Activated CD4-positive, alpha-beta T cell treated with anti-CD3 and anti-CD28 coated beads, Interleukin-2, amount 10 ng/mL, durations not matched to agents 7 days and 5 days (primary cell): ENCODE measurements at regions not wholly inside any gene's neighbourhood (a gene's known extent, or its start where the extent isn't known, plus 50 kb on each side); places are given as distances from the start of the nearest gene placed in this dataset.

ENCODE experiments used
- CTCF ChIA-PET: fragments of 350-600 bp; sonication (Branson Sonifier 250); formaldehyde crosslinking; loops from one replicate; lab custom pipeline; 2021; ENCODE audit warnings: antibody characterized with exemption; lab: Charles Lee
- POLR2A ChIA-PET: fragments of 350-600 bp; sonication (Branson Sonifier 250); formaldehyde crosslinking; loops from one replicate; lab custom pipeline; 2021; ENCODE audit warnings: antibody characterized with exemption; lab: Charles Lee
- DNase-seq: peaks from one replicate; pipeline ENCODE4 v3.0.0-alpha.2; 2020
- H3K27ac Mint-ChIP-seq: one replicate; pipeline ENCODE4 v1.8.0; 2021; ENCODE audit warnings: mild to moderate bottlenecking, moderate library complexity, mixed read lengths
- H3K27me3 Mint-ChIP-seq: one replicate; pipeline ENCODE4 v1.8.0; 2021; ENCODE audit warnings: mixed read lengths
- H3K36me3 Mint-ChIP-seq: one replicate; pipeline ENCODE4 v1.8.0; 2021; ENCODE audit warnings: low read depth, mixed read lengths
- H3K4me1 Mint-ChIP-seq: one replicate; pipeline ENCODE4 v1.8.0; 2021; ENCODE audit warnings: mixed read lengths
- H3K4me3 Mint-ChIP-seq: one replicate; pipeline ENCODE4 v1.8.0; 2021; ENCODE audit warnings: mild to moderate bottlenecking, moderate library complexity, mixed read lengths
- H3K9me3 Mint-ChIP-seq: one replicate; pipeline ENCODE4 v1.8.0; 2021; ENCODE audit warnings: mixed read lengths

DNA sequence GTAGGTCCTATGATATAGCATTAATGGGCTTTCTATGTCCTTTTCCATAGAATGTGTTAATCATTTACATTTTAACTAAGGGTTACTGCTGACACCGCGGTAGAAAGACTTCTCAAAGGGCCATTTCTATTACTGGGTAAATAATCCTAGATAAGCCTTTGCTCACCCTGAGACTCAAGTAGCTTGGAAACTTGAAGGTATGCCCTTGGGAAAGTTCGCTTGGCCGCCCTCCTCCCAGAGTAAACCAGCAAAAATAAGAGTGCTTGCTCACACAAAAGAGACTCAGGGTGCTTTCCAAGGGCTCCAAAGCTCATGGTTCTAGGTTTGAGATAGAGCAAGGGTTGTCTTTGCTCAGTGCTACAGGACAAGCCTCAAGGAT, 85.8 kb upstream of the TMPRSS2 start:
- ChIA-PET POLR2A (no interaction called here), CTCF (no interaction called here)
- no peak for DNase-seq
- no peak overlapping the region for H3K4me3 Mint-ChIP-seq
- H3K4me1 Mint-ChIP-seq, result no peaks in the 10 kb centered on the region
- H3K9me3 Mint-ChIP-seq, result no peaks in the 10 kb centered on the region
- no peak overlapping the region for H3K27ac Mint-ChIP-seq
- H3K27me3 Mint-ChIP-seq, result peaks cover 2% of the 10 kb centered on the region
- no peaks in the 10 kb centered on the region for H3K36me3 Mint-ChIP-seq

DNA sequence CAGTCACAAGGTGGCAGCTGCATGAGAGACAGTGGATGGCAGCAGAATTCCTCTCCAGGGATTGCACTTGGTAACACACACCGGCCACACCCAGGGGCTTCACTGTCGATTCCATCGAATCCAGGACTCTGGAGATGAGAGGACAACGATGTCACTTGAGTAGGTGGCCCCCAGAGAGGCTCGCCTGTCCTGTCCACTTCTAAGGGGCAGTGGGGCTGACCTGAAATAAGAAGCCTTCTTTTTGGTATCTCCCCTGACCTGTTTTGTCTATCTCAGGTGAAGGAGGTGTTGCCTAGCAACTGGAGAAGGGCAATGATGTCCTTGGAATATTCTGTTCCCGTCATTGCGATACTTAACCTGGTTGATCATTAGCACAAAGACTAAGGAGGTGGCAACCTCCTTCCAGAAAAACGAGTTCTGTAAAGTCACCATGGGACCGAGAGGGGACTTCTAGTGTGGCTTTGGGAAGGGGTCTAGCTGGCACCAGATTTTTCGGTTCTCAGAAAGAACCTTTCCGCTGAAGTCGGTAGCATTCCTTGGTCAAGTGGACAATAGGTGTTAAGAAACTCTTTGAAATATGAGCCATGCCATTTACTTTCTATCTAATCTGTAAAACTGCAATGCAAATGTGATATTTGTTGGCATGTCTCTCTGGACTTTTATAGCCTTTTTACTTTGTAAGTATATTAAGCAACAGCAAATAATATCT, 85.2 kb upstream of the TMPRSS2 start:
- Mint-ChIP-seq H3K4me3 (no peak overlapping the region), H3K27ac (no peak overlapping the region), H3K4me1 (no peaks in the 10 kb centered on the region), H3K27me3 (peaks cover 2% of the 10 kb centered on the region), H3K9me3 (no peaks in the 10 kb centered on the region), H3K36me3 (no peaks in the 10 kb centered on the region)
- ChIA-PET POLR2A (no interaction called here), CTCF (no interaction called here)
- DNase-seq, result no peak

DNA sequence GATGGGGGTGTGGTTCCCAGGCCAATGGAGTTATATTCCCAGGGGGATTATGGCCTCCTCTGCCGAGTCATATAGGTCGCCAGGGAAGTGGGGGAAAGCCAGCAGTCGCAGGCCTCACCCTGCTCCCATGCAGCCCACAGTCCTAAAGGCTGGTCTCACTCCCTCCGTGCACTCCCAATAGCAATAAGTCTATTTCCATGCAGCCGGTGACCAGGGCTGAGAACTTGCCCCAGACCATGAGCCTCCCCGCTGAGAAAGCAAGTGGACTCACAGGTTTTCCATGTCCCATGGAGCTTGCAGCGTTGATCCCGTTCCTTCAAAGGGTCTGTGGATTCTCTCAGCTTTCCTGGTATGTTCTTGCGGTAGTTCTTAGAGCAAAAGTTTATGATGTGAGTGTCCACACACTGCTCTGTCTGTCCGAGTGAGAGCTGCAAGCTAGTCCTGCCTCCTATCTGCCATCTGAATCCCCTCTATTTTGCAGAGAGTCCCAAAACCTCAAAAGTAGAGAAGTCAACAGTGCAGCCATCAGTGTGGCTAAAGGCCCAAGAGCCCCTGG, 81.7 kb upstream of the TMPRSS2 start:
- Mint-ChIP-seq H3K36me3 (no peaks in the 10 kb centered on the region), H3K27ac (no peak overlapping the region), H3K4me1 (no peaks in the 10 kb centered on the region), H3K4me3 (no peak overlapping the region), H3K9me3 (no peaks in the 10 kb centered on the region), H3K27me3 (peaks cover 8% of the 10 kb centered on the region)
- POLR2A ChIA-PET, result no interaction called here
- CTCF ChIA-PET, result interaction anchor here (1.0 kb wide), 1 partner anchor 12 kb away, joined by 4 read pairs; no protein-coding TSS in a partner anchor
- DNase-seq, result no peak

DNA sequence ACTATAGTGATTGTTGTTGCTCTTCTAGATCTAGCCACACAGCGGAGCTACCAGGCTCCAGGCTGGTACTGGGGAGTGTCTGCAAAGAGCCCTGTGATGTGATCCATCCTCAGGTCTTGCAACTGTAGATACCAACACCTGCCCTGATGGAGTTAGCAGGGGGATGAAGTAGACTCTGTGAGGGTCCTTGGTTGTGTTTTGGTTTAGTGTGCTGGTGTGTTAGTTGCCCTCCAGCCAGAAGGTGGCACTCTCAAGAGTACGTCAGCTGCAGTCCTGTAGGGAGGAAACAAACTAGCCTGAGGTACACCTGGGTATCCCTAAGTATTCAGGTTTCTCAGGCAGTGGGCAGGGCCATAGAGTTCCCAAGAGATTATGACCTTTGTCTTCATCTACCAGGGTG, 81.2 kb upstream of the TMPRSS2 start:
- Mint-ChIP-seq H3K4me3 (no peak overlapping the region), H3K9me3 (no peaks in the 10 kb centered on the region), H3K36me3 (no peaks in the 10 kb centered on the region), H3K27ac (no peak overlapping the region), H3K4me1 (no peaks in the 10 kb centered on the region), H3K27me3 (peaks cover 8% of the 10 kb centered on the region)
- ChIA-PET CTCF (interaction anchor here (1.0 kb wide), 1 partner anchor 12 kb away, joined by 4 read pairs; no protein-coding TSS in a partner anchor), POLR2A (no interaction called here)
- no peak for DNase-seq

DNA sequence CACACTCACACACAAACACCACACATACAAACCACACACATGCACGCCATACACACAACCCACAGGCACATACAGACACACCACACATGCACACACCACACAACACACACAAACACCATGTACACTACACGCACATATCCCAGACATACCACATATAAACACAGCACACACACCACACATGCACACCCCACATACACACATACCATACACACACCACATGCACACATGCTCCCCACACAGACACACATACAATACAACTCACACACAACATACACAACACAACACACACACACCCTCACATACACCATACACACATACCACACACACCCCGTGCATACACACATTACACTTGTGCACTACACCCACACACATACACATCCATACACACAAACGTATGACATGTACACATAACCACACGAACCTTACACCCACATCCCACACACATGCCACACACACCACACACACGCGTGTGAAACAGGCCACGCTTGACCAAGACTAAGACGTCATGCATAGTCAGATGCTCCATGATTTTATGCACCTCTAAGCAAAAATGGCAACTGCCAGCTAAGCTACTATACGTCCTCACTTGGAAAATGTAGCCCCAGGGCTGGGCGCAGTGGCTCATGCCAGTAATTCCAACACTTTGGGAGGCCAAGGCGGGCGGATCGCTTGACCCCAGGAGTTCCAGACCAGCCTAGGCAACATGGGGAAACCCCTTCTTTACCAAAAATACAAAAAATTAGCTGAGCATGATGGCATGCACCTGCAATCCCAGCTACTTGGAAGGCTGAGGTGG, 77.4 kb upstream of the TMPRSS2 start:
- no peaks in the 10 kb centered on the region for H3K36me3 Mint-ChIP-seq
- H3K27me3 Mint-ChIP-seq, result peaks cover 7% of the 10 kb centered on the region
- H3K4me3 Mint-ChIP-seq, result no peak overlapping the region
- H3K27ac Mint-ChIP-seq, result no peak overlapping the region
- ChIA-PET POLR2A (no interaction called here), CTCF (no interaction called here)
- no peaks in the 10 kb centered on the region for H3K4me1 Mint-ChIP-seq
- H3K9me3 Mint-ChIP-seq, result no peaks in the 10 kb centered on the region
- no peak for DNase-seq

DNA sequence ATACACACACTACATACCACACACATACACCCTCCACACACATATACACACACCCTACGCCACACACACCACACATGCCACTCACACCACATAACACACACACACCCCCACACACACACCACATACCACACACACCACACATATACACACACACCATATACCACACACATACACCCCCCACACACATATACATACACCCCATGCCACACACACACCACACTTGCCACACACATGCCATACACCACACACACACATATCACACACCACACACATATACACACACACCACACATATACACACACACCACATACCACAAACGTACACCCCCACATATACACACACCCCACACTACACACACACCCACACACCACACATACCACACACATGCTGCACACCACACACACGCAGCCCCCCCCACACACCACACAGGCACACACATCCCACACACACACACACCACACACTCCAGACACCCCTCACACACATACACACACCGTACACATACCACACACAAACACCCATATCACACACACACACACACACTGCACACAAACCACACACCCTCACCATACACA, 76.7 kb upstream of the TMPRSS2 start:
- Mint-ChIP-seq H3K4me3 (no peak overlapping the region), H3K27me3 (peaks cover 7% of the 10 kb centered on the region), H3K4me1 (no peaks in the 10 kb centered on the region), H3K36me3 (no peaks in the 10 kb centered on the region), H3K27ac (no peak overlapping the region), H3K9me3 (no peaks in the 10 kb centered on the region)
- CTCF ChIA-PET, result no interaction called here
- DNase-seq, result no peak
- POLR2A ChIA-PET, result no interaction called here

DNA sequence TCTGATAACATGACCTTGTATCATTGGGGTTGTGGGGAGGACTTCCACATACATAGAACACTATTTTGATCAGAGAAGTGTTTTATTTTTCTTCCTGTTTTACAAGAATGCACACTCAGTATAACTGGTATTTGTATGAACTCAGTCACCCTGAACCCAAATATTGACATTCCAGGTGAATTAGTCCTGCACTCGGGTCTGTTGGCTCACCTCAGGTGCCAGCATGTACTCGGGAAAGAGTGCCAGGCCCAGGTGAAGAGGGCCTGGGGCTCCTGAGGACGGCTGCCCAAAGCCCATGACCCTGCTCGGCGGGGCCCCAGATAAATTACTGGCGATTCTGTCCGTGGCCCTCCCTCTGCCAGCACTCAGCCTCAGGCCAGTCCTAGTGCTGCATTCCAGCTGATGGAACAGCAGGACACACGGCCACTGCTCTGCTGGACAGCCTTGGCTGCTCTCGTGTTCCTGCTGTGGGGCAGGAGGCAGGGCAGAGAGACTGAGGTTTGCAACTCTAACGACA, 75.4 kb upstream of the TMPRSS2 start:
- Mint-ChIP-seq H3K27ac (no peak overlapping the region), H3K36me3 (no peaks in the 10 kb centered on the region), H3K4me1 (no peaks in the 10 kb centered on the region), H3K27me3 (peaks cover 7% of the 10 kb centered on the region), H3K9me3 (no peaks in the 10 kb centered on the region), H3K4me3 (no peak overlapping the region)
- POLR2A ChIA-PET, result no interaction called here
- CTCF ChIA-PET, result no interaction called here
- DNase-seq, result no peak

DNA sequence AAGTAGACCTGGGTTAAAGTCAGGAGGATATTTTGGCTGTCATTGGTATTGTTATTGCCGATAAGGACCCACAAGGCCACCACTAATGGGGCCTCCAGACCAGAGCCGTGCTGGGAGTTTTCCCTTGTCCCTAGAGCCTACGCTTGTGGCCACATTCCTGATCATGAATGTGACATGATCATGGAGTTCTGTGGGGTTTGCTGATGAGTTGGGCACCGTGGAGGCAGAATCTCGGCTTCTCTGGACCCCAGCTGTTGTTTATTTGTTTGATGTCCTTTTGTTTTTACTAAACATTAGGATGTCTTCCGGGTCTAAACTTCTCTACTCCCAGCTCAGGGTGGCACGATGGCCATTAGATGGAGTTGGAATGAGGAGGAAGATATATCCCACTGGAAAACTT, 74.9 kb upstream of the TMPRSS2 start:
- no peak overlapping the region for H3K4me3 Mint-ChIP-seq
- CTCF ChIA-PET, result no interaction called here
- peaks cover 3% of the 10 kb centered on the region for H3K9me3 Mint-ChIP-seq
- no peaks in the 10 kb centered on the region for H3K4me1 Mint-ChIP-seq
- no peak for DNase-seq
- no peaks in the 10 kb centered on the region for H3K36me3 Mint-ChIP-seq
- no peak overlapping the region for H3K27ac Mint-ChIP-seq
- POLR2A ChIA-PET, result no interaction called here
- peaks cover 9% of the 10 kb centered on the region for H3K27me3 Mint-ChIP-seq

DNA sequence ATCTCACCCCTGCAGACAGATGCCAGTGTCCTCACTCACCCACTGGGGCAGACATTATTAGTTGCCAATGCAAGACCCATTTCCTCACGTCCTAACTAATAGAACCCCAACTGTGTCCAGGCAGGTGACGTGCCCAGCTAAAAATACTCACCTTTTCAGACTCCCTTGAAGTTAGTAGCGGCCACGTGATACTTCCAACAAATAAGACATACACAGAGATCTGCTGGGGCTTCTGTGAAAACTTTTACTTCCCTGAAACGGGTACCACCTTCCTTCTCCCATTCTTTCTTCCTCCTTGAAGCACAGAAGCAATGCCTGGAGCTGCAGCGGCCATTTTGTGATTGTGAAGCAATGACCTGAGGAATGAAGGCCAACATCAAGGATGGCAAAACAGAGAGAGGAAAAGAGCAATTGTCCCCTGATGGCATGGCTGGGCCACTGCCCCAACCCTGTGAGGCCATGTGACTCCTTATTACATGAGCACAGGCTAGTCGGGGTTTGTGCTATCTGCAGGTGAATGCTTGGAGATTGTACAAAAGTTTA, 74.4 kb upstream of the TMPRSS2 start:
- Mint-ChIP-seq H3K36me3 (no peaks in the 10 kb centered on the region), H3K4me3 (no peak overlapping the region), H3K9me3 (peaks cover 3% of the 10 kb centered on the region), H3K27ac (no peak overlapping the region), H3K4me1 (no peaks in the 10 kb centered on the region), H3K27me3 (peaks cover 9% of the 10 kb centered on the region)
- POLR2A ChIA-PET, result no interaction called here
- CTCF ChIA-PET, result no interaction called here
- no peak for DNase-seq

DNA sequence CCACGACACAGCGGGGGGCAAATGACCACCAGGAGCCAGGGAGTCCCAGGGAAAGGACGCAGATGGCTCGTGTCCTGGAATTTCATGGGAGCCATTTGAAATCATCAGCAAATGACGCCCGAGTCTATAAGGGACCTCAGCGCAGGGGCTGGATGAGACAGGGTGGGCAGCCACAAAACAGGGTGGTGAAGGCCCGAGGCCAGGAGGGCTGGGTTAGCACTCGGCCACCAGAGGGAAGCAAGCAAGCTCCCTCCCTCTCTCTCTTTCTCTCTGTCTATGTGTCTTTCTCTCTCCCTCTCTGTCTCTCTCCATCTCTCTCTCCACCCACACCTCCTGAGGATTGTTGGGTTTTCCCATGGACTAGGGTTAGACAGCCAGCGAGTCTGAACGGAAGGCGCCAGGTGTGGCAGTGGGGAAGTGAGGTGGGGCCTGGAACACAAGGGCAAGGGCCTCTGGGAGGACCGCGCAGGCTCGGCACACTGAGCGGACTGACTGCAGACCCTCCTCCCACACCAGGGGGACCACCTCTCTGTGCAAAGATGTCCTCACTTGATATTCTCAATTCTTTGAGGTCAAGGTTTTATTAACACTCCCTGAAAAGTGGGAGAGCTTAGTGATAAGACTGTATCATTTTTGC, 73.8 kb upstream of the TMPRSS2 start:
- ChIA-PET POLR2A (no interaction called here), CTCF (no interaction called here)
- Mint-ChIP-seq H3K4me1 (no peaks in the 10 kb centered on the region), H3K36me3 (no peaks in the 10 kb centered on the region), H3K9me3 (peaks cover 5% of the 10 kb centered on the region), H3K27me3 (peaks cover 3% of the 10 kb centered on the region), H3K4me3 (no peak overlapping the region), H3K27ac (no peak overlapping the region)
- DNase-seq, result no peak

DNA sequence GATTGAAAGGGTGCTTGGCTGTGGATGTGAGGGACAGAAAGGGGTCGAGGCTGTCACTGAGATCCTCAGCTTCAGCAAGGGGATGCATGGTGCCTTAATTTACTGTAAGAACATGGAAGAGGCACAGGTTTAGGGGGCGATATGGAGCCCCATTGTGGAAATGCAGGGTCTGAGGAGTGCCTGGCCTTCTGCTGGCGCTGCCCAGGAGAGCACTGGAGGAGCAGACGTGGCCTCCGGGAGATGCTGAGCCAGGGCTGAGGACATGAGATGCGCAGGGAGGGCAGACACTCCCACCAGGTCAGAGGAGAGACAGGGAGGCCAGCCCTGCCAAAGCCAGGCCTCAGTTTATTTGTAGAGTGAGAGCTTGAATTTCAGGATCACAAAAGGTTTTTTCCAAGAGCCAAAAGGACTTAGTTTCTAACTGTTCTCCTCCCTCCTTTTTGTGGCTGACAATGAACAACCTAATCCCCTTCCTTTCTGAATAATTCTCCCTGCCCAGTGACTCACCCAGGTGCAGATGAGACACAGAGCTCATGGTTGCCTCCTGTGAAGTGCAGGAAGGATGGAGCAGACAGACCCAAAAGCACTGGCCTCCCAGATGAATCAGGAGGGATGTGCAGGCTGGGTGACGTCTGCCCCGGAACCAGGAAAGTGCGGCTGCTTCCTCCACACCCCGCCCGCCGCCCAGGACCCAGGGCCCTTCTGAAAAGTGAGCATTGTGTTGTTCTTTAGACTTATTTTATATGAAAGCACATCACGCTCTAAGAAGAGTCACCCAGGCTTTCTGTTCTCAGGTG, 73.0 kb upstream of the TMPRSS2 start:
- Mint-ChIP-seq H3K4me3 (no peak overlapping the region), H3K27me3 (peaks cover 2% of the 10 kb centered on the region), H3K4me1 (no peaks in the 10 kb centered on the region), H3K9me3 (peaks cover 5% of the 10 kb centered on the region), H3K36me3 (no peaks in the 10 kb centered on the region), H3K27ac (no peak overlapping the region)
- ChIA-PET POLR2A (no interaction called here), CTCF (no interaction called here)
- no peak for DNase-seq

DNA sequence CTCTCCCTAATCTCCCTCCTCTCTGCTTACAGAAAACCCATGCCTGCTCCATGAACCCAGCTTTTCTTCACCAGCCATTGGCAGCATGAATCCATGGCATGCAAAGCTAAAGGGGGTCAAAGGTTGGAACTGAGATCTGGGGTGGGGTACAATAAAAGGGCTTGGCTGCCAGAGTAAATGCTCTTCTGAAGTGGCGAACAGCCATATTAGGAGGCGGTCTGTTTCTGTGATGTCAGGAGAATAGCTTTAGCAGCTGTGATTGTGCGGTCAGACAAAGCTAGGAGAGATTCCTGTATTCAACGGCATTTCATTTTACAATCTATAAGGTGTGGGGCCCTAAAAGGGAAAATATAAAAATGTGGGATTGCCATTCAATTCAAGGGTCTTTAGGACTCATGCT, 71.7 kb upstream of the TMPRSS2 start:
- DNase-seq, result no peak
- H3K4me1 Mint-ChIP-seq, result no peaks in the 10 kb centered on the region
- H3K4me3 Mint-ChIP-seq, result no peak overlapping the region
- H3K9me3 Mint-ChIP-seq, result peaks cover 5% of the 10 kb centered on the region
- H3K36me3 Mint-ChIP-seq, result no peaks in the 10 kb centered on the region
- CTCF ChIA-PET, result interaction anchor here (0.8 kb wide), 1 partner anchor 16 kb away, joined by 3 read pairs; no protein-coding TSS in a partner anchor
- no peak overlapping the region for H3K27ac Mint-ChIP-seq
- POLR2A ChIA-PET, result no interaction called here
- peaks cover 2% of the 10 kb centered on the region for H3K27me3 Mint-ChIP-seq
